ENCODE measurements at regions not wholly inside any gene's neighbourhood (a gene's known extent, or its start where the extent isn't known, plus 50 kb on each side); places are given as distances from the start of the nearest gene placed in this dataset.

DNA sequence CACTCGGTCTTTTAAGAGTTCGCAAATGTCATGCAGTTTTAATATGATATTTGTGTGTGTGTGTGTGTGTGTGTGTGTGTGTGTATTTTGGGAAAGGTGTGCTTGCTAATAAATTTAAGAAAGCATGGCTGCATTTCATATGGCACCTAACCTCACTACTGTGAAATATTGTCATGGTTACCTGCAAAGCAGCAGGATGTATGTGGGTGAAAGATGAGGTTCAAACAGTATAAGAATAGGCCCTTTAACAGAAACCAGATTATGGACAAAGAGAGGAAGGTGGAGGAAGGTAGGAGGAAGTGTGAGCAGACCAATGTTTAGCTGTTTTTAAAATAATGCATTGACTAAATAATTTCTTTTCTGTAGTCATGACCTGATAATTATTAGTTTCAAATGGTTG is 73.5 kb upstream of the CACNA2D1 start:
- Mint-ChIP-seq H3K36me3 (no peaks in the 10 kb centered on the region), H3K4me3 (no peak overlapping the region), H3K27ac (no peak overlapping the region), H3K27me3 (ENCODE audit: low read depth) (no peaks in the 10 kb centered on the region), H3K4me1 (no peaks in the 10 kb centered on the region), H3K9me3 (peaks cover 3% of the 10 kb centered on the region)
- TF ChIP-seq SOX15 (CRISPR knock-in tag; IDR thresholded peaks at IDR 0.05) (no peak), SMAD3 (CRISPR knock-in tag; IDR thresholded peaks at IDR 0.05; ENCODE audit: borderline replicate concordance) (no peak), FOXJ3 (CRISPR knock-in tag; IDR thresholded peaks at IDR 0.05; ENCODE audit: borderline replicate concordance) (no peak), OVOL2 (CRISPR knock-in tag; IDR thresholded peaks at IDR 0.05; ENCODE audit: borderline replicate concordance) (no peak), HMGXB4 (CRISPR knock-in tag; IDR thresholded peaks at IDR 0.05) (no peak), RELA (CRISPR knock-in tag; IDR thresholded peaks at IDR 0.05; ENCODE audit: borderline replicate concordance) (no peak), ZNF232 (CRISPR knock-in tag; IDR thresholded peaks at IDR 0.05) (no peak), USF1 (CRISPR knock-in tag; IDR thresholded peaks at IDR 0.05) (no peak), NFE2L1 (CRISPR knock-in tag; IDR thresholded peaks at IDR 0.05) (no peak), ZNF138 (CRISPR knock-in tag; conservative IDR thresholded peaks at IDR 0.05) (no peak), MAX (CRISPR knock-in tag; IDR thresholded peaks at IDR 0.05) (no peak), USF2 (CRISPR knock-in tag; IDR thresholded peaks at IDR 0.05) (no peak)
- TF ChIP-seq, protein P1, sequence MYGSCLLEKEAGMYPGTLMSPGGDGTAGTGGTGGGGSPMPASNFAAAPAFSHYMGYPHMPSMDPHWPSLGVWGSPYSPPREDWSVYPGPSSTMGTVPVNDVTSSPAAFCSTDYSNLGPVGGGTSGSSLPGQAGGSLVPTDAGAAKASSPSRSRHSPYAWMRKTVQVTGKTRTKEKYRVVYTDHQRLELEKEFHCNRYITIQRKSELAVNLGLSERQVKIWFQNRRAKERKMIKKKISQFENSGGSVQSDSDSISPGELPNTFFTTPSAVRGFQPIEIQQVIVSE (CRISPR knock-in tag; IDR thresholded peaks at IDR 0.05; ENCODE audit: borderline replicate concordance), result no peak
- TF ChIP-seq, protein P2, sequence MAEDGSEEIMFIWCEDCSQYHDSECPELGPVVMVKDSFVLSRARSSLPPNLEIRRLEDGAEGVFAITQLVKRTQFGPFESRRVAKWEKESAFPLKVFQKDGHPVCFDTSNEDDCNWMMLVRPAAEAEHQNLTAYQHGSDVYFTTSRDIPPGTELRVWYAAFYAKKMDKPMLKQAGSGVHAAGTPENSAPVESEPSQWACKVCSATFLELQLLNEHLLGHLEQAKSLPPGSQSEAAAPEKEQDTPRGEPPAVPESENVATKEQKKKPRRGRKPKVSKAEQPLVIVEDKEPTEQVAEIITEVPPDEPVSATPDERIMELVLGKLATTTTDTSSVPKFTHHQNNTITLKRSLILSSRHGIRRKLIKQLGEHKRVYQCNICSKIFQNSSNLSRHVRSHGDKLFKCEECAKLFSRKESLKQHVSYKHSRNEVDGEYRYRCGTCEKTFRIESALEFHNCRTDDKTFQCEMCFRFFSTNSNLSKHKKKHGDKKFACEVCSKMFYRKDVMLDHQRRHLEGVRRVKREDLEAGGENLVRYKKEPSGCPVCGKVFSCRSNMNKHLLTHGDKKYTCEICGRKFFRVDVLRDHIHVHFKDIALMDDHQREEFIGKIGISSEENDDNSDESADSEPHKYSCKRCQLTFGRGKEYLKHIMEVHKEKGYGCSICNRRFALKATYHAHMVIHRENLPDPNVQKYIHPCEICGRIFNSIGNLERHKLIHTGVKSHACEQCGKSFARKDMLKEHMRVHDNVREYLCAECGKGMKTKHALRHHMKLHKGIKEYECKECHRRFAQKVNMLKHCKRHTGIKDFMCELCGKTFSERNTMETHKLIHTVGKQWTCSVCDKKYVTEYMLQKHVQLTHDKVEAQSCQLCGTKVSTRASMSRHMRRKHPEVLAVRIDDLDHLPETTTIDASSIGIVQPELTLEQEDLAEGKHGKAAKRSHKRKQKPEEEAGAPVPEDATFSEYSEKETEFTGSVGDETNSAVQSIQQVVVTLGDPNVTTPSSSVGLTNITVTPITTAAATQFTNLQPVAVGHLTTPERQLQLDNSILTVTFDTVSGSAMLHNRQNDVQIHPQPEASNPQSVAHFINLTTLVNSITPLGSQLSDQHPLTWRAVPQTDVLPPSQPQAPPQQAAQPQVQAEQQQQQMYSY (CRISPR knock-in tag; IDR thresholded peaks at IDR 0.05), result no peak
- DNase-seq (ENCODE audit: low spot score) (no peak), ATAC-seq (no peak)
- ChIA-PET CTCF (no interaction called here), POLR2A (no interaction called here)

- no peak for ATAC-seq
- no peak overlapping the region for H3K4me3 Mint-ChIP-seq
- no peak overlapping the region for H3K27ac Mint-ChIP-seq
These were observed 68.0 kb upstream of the CACNA2D1 start for GRCh38 chr7:82511542-82511941.

More at GRCh38 chr7:82511542-82511941, 68.0 kb upstream of the CACNA2D1 start:
- Mint-ChIP-seq H3K4me1 (peaks cover 8% of the 10 kb centered on the region), H3K36me3 (no peaks in the 10 kb centered on the region), H3K27me3 (ENCODE audit: low read depth) (no peaks in the 10 kb centered on the region; the same call in none of the 2 replicates), H3K9me3 (peaks cover 3% of the 10 kb centered on the region)
- CTCF ChIA-PET, result no interaction called here
- DNase-seq (ENCODE audit: low spot score), result no peak
- POLR2A ChIA-PET, result no interaction called here
- TF ChIP-seq ZNF232 (CRISPR knock-in tag; IDR thresholded peaks at IDR 0.05), result no peak
- TF ChIP-seq, protein P3, sequence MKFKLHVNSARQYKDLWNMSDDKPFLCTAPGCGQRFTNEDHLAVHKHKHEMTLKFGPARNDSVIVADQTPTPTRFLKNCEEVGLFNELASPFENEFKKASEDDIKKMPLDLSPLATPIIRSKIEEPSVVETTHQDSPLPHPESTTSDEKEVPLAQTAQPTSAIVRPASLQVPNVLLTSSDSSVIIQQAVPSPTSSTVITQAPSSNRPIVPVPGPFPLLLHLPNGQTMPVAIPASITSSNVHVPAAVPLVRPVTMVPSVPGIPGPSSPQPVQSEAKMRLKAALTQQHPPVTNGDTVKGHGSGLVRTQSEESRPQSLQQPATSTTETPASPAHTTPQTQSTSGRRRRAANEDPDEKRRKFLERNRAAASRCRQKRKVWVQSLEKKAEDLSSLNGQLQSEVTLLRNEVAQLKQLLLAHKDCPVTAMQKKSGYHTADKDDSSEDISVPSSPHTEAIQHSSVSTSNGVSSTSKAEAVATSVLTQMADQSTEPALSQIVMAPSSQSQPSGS (CRISPR knock-in tag; IDR thresholded peaks at IDR 0.05; ENCODE audit: borderline replicate concordance, low read depth), result no peak
- TF ChIP-seq USF2 (CRISPR knock-in tag; IDR thresholded peaks at IDR 0.05), result no peak
- TF ChIP-seq SMAD3 (CRISPR knock-in tag; IDR thresholded peaks at IDR 0.05; ENCODE audit: borderline replicate concordance), result no peak
- no peak for TF ChIP-seq HMGA2 (CRISPR knock-in tag; IDR thresholded peaks at IDR 0.05)
- TF ChIP-seq TEAD4 (CRISPR knock-in tag; IDR thresholded peaks at IDR 0.05), result no peak
- TF ChIP-seq TP53 (CRISPR knock-in tag; IDR thresholded peaks at IDR 0.05), result no peak
- TF ChIP-seq FOXJ3 (CRISPR knock-in tag; IDR thresholded peaks at IDR 0.05; ENCODE audit: borderline replicate concordance), result no peak
- TF ChIP-seq ZNF219 (CRISPR knock-in tag; IDR thresholded peaks at IDR 0.05; ENCODE audit: borderline replicate concordance), result no peak
- TF ChIP-seq, protein P4, sequence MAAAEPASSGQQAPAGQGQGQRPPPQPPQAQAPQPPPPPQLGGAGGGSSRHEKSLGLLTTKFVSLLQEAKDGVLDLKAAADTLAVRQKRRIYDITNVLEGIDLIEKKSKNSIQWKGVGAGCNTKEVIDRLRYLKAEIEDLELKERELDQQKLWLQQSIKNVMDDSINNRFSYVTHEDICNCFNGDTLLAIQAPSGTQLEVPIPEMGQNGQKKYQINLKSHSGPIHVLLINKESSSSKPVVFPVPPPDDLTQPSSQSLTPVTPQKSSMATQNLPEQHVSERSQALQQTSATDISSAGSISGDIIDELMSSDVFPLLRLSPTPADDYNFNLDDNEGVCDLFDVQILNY (CRISPR knock-in tag; IDR thresholded peaks at IDR 0.05), result no peak
- no peak for TF ChIP-seq JUN (CRISPR knock-in tag; IDR thresholded peaks at IDR 0.05)
